Ammon's horn (tissue), 1 donor: ENCODE measurements at regions not wholly inside any gene's neighbourhood (a gene's known extent, or its start where the extent isn't known, plus 50 kb on each side); places are given as distances from the start of the nearest gene placed in this dataset.
"Not testable (repeated sequence)": the region's sequence is repeated elsewhere in the genome, so short reads cannot be mapped to it uniquely, and the experiment has no call there.

Experiments used
- DNase-seq: peaks from one replicate; pipeline ENCODE4 v3.0.0-alpha.2; 2016; ENCODE audit warnings: low spot score

DNA sequence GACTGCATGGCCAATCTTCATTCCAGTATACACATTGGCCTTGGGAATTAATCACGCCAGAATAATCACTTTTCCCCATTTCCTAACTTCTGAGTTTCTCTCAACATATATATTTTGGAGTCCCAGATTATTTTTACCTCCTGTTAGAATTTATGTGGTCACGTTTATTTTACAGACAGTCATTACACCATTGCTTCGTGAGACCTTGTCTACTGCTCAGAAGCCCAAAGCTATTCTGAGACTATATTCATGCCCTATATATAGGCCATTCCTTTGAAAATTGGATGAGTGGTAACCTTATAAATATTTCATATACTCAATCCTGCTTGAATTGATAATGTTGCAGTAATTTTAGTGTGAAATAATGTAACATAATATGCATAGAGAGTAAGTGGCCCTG, 610.0 kb upstream of the CDH2 start:
- DNase-seq, result no peak

DNA sequence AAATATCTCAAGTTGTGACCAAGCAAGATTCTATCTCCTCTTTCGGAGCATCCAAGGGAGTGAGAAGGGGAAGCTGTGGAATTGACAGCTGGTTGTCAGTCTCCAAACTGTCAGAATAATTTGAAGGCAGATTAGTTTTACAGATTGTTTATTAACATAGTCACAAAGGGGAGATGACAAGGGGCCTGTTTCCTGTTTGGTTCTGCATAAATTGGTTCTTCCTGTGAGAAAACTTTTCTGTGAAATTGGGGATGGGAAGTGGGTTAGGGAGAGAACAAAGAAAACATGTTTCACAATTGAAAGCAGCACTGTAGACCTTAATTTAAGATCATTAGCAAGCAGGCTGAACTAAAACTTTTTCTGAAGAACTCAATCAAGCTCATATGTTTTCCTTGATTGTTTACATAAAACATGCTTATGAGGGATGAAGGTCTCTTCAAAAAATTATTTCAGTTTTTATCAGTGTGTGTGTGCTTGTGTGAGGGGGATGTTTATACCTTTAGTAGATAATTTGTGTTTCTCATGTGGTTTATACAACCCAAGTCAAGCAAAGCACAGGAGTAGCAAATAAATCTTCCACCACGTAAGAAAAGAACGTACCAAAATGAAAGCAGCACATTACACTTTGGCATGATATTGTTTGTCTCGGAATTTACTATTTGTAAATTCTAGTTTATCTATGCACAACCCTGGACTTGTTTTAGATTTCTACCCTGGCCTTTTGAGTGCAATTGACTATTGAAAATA, 604.9 kb upstream of the CDH2 start:
- DNase-seq, result no peak

DNA sequence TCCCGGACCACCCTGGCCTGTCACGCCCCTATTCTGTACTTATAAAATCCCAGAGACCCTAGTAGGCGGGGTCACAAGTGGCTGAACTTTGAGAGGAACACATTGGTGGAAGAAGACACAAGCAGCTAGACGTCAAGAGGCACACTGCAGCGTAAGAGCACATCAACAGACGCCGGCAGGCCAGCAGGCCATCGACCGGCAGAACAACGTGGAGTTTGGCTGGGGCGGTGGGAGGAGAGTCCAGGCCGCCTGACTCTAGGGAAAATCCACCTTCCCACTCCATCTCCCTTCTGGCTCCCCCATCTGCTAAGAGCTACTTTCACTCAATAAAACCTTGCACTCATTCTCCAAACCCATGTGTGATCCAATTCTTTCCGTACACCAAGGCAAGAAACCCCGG, 601.8 kb upstream of the CDH2 start:
- DNase-seq, result no peak

DNA sequence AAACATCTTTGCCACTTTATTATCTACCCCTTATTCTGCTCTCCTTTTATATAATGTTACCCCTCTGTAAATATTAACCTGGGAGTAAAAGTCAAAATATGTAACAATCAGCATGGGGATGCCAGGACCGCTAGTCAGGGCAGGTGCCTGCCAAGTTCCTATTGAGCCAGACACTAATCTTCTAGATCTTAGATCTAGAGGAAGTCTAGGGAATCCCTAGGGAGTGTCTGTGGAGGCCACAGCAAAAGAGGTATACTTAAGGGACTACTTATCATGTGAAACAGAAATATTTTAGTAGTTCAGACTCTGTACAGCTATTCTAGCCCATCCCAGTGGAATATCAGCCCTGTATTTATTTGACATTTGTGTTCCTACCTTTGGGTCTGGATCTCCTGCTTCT, 600.8 kb upstream of the CDH2 start:
- DNase-seq, result no peak

DNA sequence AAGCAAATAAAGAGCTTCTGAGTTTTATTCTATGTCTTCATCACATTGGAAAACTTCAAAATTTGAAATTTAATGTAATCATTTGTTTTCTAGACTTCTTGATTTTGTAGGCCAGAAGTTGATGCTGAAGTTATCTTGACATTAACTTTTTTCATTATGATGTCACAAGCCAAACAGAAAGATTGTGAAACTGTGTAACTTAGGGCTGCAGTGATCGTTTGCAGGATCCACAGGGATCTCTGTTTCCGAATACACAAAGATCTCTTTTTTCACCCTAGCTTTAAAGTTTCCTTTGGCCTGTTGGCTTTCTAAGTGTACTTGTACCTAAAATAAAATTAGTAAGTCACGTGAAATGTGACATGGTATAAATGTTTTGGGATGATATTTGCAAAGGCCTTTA, 594.9 kb upstream of the CDH2 start:
- no peak for DNase-seq

DNA sequence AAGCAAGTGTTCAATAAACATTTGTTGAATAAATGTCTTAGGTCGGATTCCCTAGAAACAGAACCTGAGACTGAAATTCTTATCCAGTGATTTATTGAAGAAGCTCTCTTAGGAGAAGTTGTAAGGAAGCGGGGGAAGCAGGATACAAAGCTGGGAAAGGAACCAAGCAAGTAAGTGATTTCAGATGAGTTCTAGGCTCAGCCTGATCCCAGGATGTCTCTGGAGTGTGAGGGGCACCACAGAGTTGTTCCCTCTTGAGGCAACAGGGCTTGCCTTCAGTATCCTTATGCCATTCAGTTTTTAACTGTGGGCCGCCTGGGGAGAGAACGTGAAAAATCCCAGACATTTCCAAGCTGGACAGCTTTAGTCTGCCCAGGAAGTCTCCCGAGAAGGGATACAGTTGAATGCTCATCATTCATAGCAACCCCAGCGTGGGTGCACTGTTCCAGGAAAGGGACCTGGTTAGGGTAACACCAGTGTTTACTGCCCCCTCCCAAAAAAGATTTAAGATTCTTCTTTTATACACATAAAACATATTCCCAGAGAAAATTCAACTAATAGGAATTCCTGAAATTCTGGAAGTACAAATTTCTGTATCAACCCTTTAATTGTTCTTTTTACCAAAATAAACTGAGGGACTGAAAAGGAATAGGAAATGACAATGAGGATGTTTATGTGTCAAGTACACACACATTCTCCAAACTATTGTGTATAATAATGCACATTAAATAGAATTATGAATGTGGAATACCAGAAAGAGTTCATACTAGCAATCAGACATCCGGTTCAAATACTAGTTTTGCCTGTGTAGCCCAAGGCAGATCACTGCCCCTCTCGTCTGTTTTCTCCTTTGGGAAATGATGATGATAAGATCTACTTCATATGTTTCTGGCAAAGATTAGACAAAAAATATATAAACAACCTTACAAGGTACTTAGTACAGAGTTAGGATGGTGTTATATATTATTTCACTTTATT, 592.1 kb upstream of the CDH2 start:
- no peak for DNase-seq

DNA sequence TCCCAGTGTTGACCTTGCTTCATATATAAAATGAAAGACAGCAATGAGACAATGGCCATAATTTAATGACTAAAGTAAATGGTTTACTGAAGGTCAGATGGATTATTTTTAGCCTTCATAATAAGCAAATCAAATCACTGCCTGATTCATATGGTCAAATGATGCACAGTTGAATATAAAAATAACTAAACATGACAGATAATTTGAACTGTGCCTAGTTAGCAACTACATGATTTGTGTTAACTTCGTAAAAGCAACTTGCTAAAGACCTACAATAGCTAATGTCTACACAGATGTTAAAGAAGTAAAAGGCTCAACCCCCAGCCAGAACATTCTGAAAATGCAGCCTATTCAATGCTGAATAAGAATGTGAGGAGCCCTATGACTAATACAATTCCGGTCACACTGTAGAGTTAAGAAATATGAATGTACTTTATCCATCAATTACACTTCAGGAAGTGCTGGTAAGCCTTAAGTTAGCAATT, 590.8 kb upstream of the CDH2 start:
- no peak for DNase-seq

DNA sequence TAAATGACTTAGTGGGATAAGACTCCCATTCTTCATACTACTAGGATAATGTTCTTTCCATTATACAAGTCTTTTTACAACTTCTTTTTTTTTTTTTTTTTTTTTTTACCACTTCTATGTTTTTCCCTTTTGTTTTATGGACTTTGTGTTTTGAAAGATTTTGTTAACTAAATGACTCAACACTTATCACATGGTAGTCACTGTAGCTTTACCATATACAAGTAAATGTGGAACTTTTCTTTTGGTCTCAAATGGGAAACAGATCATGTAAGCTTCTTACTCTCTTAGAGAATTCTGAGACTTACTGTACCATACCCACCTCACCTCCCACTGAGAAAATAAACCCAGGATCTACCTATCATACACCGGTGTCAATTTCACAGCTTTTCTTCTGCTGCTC, 590.3 kb upstream of the CDH2 start:
- DNase-seq, result no peak

DNA sequence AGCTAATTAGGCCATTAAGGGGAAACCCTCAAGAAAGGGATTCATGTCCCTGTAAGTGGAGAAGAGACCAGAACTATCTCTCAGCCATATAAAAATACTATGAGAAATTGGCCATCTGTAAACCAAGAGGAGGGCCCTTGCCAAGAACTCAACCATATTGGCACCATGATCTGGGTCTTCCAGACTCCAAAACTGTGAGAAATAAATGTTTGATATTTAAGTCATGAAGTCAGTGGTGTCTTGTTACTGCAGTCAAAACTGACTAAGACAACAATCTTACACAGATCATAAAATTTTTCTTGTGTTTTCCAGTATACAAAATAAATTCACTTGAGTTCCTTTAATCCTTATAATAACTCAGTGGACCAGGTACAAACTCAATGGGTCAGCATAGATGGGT, 589.8 kb upstream of the CDH2 start:
- no peak for DNase-seq

DNA sequence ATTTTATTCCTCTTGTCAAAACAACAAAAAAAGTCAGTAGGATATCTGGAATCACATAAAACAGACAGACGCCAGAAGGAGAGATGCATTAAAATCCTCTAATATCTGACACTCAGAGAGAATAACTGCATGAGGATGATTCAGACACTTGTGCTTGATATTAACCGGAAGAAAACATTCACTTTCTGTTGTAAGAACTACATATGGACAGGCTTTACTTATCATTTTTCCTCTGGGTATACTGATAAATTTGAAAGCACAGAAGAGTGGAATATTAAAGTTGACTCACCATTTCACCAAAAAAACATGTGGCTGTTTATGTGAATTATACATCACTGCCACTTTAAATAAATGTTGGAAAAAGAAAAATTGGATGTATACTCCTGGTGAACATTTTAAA, 589.1 kb upstream of the CDH2 start:
- DNase-seq, result no peak

DNA sequence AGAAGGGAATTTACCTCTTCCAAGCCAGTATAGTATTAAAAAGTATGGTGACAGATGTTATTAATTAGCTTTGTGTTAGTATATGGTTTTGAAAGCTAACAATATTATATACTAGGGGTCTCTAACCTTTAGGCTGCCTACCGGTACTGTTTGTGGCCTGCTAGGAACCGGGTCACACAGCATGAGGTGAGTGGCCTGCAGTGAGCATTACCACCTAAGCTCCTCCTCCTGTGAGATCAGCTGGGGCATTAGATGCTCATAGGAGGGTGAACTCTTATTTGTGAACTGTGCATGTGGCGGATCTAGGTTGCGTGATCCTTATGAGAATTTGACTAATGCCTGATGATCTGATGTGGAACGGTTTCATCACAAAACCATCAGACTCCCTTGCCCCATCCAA, 583.4 kb upstream of the CDH2 start:
- no peak for DNase-seq

DNA sequence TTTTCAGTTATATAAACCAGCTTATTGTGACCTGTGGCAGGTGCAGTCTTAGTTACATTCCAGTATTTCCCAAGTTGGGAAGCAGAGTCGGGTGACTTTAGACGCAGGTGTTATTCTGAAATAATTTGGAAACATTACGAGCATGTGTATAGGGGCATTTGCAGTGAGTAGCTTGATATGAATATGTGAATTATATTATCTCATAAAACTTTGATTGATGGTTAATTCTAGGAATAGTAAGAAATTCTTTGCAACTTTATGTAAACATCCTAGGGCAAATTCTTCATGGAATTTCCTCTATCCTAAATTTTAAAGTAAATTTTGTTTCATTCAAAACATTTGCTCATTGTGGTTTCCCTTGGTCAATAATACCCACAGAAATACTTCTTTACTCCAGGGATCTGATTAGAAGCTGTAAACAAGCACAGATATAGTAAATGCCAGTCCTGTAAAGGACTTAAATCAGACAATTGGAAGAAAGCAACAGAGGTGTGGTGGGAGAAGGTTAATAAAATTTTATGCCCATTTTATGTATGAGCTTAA, 580.6 kb upstream of the CDH2 start:
- no peak for DNase-seq

DNA sequence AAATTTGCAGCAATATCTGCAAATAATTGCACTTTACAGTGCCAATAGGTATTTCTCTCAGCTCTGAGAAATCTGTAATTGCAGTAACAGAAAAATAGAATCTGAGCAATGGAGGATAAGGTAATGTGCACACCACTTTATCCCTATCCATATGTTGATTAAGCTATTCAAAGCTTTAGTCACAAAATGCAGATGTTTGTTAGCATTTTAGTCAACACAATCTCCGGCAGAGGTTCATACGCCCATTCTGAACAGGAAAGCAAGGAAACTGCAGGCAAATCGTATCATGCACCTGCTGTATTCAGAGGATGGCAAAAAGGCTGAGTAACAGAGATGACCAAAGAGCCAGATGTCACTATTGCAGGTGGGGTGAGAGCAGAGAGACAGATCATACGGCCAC, 566.2 kb upstream of the CDH2 start:
- no peak for DNase-seq

DNA sequence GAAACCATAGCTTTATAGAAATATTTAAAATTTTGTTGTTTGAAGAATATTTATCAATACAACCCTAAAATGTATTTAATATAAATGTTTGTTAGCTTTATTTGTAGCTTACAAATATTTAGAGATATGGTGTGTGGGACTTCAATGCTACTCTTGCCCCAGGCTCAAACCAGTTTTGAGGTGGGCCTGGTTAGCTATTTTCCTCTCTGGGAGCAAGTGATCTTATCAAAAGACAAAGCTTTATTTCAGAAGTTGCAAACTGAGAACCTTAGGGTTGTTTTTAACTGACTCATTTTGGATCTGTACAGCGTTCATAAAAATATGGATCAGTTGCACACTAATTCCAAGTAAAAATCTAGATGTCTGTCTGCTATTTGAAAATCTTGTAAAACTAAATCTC, 563.6 kb upstream of the CDH2 start:
- DNase-seq, result no peak

DNA sequence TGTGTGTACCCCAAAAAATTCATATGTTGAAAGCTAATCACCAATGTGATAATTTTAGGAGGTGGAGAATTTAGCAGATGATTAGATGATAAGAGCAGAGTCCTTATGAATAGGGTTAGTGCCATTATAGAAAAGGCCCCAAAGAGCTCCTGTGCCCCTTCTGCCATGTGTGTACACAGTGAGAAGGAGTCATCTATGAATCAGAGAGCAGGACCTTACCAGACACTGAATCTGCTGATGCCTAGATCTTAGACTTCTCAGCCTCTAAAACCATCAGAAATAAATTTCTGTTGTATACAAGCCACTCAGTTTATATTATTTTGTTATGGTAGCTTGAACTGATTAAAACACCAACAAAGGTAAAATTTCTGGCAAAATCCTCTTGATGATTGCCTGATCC, 560.0 kb upstream of the CDH2 start:
- DNase-seq, result no peak

DNA sequence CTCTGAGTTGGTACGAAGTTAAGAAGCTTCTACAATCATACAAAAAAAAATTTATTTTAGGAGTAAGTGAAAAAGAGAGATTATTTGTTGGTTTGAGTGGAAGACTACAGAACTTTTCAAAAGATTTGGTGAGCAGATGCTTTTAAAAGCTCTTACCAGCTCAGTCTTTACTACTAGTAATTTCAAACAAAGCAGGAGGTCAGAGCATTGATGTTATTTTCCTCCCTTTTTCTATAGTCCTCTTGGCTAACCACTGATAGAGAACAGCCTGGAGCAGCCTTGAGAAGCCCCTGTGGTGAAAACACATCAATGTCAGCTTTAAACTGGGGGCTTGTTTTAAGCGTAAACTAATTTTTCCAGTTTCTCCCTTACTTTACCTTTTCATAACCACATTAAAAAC, 559.3 kb upstream of the CDH2 start:
- no peak for DNase-seq

DNA sequence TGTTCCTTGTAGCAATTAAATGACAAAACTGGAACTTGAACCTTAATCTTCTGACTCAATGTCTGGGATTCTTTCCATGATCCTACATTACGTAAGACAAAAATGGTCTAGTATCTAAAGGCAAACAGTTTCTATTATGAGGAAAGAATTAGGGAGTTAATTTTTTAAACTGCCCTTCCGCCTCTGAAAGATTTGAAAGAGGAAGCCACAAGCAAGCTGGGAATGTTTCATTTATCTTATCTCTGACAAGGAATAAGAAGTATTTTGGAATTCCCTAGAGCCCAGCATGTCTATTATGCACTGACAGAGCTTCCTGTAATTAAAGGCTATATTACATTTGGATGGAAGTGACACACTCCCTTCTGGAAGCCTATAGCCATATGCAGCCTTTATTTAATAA, 558.8 kb upstream of the CDH2 start:
- DNase-seq, result no peak

DNA sequence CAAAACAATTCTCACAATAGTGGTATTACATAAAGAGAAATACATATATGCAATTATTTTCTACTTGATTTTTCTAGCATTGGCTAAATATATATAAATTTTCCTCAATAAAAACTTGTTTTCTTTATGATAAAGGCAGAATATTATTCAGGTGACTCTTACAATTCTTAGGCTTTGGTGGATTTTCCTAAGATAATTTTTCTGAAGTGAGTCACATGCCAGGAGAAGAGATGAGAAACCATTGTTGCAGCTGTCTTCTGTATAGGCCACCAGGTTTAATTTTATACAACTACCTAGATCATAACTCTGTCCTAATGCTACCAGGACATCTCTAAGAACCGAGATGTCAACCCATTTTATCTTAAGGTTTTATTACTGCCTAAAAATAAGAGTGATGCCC, 552.4 kb upstream of the CDH2 start:
- no peak for DNase-seq

DNA sequence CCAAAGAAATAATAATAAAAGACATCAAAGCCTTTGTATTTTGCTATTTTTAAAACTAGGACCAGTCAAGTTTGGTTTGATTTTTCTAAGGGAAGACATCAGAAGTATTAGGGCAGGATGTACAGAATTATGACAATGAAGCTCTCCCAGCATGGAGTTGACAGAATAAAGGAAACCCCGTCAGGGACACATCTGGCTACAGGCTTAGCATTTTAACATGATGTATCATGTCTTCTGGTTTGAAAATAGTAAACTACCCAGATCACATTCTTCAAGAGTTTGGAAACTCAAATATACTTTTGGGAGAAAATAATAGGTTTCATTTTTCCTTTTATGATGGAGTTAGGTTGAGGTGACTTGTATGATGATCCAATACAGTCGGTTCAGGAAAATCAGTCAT, 552.0 kb upstream of the CDH2 start:
- no peak for DNase-seq

DNA sequence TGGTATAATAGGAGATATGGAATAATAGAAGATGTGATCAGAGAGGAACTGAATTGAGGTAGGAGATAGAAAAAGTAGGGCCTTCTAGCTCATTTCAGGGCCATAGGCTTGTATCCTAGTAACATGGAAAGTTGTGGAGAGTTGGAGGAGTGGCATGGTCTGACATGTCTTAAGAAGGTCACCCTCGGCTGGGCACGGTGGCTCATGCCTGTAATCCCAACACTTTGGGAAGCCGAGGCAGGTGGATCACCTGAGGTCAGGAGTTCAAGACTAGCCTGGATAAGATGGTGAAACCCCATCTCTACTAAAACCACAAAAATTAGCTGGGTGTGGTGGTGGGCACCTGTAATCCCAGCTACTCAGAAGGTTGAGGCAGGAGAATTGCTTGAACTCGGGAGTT, 550.3 kb upstream of the CDH2 start:
- DNase-seq, result not testable (repeated sequence)

DNA sequence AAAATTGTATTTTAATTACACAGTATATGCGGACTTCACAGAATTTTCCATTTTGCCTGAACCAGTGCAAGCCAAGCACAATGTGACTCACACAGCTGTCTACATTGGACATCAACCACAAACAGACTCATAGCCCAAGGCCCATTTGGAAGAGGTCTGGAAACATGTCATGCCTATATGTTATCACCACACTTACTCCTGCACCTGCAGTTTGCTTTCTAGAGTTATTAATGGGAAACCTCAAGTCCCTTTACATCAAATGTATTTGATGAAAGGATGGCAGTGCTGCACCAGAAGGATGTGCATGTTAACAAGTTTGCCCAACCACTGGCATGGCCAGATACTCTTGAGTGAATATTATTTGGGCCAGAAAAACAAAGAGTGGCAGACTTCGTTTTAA, 548.9 kb upstream of the CDH2 start:
- DNase-seq, result no peak

DNA sequence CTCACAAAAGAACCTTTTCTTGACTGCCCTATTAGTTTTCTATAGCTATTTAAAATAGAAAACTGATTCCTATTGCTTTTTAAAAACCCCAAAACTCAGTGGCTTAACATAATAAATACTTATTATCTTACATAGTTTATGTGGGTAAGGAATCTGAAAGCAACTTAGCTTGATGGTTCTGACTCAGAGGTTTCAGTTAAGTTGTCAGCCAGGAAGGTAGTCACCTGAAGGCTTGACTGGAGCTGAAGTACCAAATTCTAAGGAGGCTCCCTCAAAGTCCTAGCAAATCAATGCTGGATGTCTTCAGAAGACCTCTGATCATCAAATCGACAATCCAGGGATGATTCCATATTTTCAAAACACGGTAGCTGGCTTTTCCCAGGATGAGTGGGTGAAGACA, 546.6 kb upstream of the CDH2 start:
- no peak for DNase-seq

DNA sequence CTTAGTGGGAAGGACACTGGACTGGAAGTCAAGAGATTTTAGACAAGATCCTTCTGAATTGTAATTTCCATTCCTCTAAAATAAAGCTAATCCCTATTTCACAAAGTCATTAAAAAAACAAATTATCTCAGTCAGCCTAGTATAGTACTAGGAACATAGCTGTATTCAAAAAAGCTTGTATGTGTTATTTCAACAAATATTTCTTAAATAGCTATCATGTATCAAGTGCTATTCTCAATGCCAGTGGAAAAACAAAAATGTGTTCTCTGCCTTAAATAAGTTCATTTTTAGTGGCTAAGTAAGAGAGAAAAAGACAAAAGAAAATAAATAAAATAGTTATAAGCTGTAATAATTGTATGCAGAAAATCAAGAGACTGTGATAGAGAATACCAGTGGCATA, 541.8 kb upstream of the CDH2 start:
- no peak for DNase-seq
